GM21447 (cell line): ENCODE measurements at regions not wholly inside any gene's neighbourhood (a gene's known extent, or its start where the extent isn't known, plus 50 kb on each side); places are given as distances from the start of the nearest gene placed in this dataset.
"Not testable (repeated sequence)": the region's sequence is repeated elsewhere in the genome, so short reads cannot be mapped to it uniquely, and the experiment has no call there.

Source experiments
- ATAC-seq: cut with Tn5 transposase; IDR thresholded peaks from one replicate; pipeline ENCODE4 v1.9.1; 2021; ENCODE audit not compliant: unreplicated experiment

- no peak for ATAC-seq
Measured at GRCh38 chr4:34953145-34953799, 1291.0 kb downstream of the ARAP2 start.

DNA sequence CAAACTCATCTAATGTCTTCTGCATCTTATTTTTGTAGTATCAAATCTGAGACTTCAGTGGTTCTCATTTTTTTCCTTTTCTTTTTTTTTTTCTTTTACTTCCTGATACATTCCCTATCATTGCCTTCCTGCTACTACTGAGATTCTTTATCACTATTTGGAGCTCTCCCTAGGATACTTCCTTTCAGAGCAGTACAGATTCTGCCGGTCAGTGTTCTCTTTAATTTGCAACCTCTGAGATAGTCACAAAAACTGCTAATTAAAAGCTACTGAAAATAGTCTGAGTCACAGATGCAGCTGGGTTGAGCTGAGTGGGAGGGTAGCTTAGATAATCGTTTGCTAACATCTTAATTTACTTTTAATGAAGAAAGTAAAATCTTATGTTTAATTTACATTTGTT, 1279.7 kb downstream of the ARAP2 start:
- no peak for ATAC-seq

- no peak for ATAC-seq
Measured at GRCh38 chr4:34972189-34972588, 1272.1 kb downstream of the ARAP2 start.

DNA sequence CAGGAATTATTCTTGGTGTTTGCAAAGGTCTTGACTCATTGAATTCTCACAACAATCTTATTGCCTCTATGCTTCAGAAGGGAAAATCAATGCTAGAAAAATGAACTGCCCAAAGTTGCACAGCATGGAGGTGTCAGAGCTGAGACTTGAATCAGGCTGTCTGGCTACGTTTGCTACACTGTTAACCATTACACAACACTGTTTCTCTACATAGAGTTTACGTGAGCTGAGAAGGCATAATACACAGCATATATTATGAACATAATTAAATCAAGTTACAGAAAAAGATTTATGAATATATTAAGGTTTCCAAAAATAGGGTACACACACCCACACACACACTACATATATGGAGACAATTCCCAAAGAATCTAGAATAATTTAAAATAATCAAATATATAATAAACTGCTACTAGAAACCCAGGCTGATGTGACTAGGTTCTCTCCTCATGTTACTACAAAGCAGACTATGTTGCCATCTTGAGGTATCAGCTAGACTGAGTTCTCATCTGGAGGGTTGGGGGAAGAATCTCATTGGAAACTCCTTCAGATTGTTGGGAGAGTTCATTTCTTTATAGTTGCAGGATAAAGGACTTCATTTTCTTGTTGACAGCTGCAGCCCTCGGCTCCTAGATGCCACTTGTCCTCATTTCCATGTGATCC, 1270.5 kb downstream of the ARAP2 start:
- ATAC-seq = no peak

GRCh38 chr4:34974313-34974680, 1270.0 kb downstream of the ARAP2 start:
- ATAC-seq = no peak

GRCh38 chr4:35021222-35021621, 1223.1 kb downstream of the ARAP2 start:
- ATAC-seq = not testable (repeated sequence)

- ATAC-seq = no peak
Measured at GRCh38 chr4:35025152-35025834, 1219.0 kb downstream of the ARAP2 start.

- ATAC-seq = no peak
Measured at GRCh38 chr4:35038079-35038805, 1206.1 kb downstream of the ARAP2 start.

- ATAC-seq = no peak
Measured at GRCh38 chr4:35038845-35039244, 1205.5 kb downstream of the ARAP2 start.

DNA sequence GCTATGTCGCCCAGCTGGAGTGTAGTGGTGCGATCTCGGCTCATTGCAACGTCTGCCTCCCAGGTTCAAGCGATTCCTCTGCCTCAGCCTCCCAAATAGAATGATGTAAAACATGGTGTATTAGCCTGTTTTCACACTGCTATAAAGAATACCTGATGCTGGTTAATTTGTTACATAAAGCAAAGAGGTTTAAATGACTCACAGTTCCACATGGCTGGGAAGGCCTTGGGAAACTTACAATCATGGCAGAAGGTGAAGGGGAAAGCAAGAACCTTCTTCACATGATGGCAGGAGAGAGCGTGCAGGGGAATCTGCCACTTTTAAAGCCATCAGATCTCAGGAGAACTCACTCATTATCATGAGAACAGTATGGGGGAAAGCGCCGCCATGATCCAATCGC, 1191.8 kb downstream of the ARAP2 start:
- ATAC-seq = no peak

GRCh38 chr4:35063031-35063570, 1181.2 kb downstream of the ARAP2 start:
- ATAC-seq = no peak

DNA sequence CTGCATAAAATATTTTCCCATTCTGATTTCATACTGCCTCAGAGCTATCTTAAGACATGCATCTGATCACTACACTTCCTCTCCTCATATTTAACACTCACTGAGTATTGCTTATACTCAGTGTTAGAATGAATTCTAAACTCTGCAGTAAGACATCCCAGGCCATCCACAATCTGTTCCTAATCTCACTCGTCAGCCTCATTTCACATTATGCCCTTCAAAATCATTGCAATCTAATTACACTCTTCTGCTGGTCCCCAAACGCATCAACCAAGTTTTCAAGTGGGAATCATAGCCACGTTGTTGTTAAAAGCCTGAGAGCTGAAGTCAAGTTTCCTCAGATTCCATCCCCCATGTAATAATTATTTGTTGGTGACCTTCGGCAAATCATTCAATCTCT, 1177.9 kb downstream of the ARAP2 start:
- no peak for ATAC-seq

DNA sequence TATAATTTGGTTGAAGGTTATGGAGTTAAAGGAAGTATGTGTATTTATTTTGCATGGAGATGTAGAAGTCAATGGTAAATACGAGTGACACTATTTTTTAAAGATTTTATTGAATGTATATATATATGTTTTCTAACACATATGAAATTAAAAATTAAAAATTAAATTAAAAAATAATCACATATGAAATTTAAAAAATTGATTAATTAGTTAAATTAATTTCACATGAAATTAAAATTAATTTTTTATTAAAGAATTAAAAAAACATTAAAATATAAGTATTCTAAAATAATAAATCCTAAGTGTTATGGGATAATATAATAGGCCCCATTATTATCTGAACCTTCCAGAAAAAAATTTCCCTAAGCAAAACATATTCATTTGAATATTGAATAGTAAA, 1163.5 kb downstream of the ARAP2 start:
- no peak for ATAC-seq

DNA sequence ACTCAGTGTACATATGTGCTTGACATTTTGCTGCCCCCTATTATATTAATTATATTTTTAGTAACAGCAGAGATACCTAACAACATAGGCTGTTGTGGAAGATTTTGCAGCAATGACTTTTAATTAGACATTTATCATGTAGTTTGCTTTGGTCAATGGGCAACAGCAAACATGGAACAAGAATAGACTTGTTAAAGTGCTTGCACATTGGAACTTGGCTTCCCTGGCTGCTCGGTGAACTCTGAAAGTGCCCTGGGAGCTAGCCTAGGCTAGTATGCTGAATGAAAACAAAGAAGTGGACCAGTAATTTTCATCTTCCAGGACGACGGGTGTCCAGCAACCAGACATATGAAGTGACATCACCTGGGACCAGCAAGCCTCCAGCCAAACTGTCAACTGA, 1157.1 kb downstream of the ARAP2 start:
- ATAC-seq = no peak

DNA sequence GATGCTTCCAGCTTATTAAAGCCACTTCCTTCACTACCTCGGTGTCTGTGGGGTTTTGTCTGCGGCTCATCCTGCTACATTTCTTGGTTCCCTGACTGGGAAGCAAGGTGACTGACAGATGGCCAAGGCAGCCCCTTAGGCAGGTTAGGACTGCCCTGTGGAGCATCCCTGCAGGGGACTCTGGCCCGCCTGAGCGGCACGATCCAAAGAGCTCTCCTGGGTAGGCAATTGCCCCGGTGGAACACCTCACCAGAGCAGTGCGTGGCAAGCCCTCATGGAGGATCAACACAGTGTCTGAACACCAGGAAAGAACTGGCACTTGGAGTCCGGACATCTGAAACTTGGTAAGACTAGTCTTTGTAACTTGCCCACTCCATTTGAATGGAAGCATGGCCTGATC, 1143.4 kb downstream of the ARAP2 start:
- no peak for ATAC-seq

DNA sequence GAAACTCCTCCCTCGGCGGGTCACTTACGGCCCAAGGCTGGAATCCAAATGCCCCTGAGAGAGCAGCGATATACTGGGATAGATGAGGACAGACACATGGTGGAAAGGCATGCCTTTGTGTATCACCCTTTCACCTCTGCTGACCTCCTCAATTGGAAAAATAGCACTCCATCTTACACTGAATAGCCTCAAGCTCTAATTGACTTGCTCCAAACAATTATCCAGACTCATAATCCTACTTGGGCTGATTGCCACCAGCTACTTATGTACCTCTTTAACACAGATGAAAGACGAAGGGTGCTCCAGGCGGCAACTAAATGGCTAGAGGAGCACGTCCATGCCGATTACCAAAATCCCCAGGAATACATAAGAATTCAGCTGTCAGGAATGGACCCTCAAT, 1142.2 kb downstream of the ARAP2 start:
- ATAC-seq = no peak

DNA sequence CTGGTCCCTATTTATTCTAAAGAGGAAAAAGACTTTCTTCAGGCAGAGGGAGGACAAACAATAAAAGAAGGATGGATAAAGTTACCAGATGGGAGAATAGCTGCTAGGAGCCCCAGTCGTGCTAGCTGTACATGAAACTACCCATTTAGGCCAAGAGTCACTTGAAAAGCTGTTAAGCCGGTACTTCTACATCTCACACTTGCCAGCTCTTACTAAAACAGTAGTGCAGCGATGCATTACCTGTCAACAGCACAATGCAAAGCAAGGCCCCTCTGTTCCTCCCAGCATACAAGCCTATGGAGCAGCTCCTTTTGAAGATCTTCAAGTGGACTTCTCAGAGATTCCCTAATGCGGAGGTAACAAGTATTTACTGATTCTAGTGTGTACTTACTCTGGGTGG, 1138.8 kb downstream of the ARAP2 start:
- ATAC-seq = no peak

GRCh38 chr4:35106091-35106734, 1138.1 kb downstream of the ARAP2 start:
- no peak for ATAC-seq

GRCh38 chr4:35124106-35124505, 1120.2 kb downstream of the ARAP2 start:
- ATAC-seq = no peak

DNA sequence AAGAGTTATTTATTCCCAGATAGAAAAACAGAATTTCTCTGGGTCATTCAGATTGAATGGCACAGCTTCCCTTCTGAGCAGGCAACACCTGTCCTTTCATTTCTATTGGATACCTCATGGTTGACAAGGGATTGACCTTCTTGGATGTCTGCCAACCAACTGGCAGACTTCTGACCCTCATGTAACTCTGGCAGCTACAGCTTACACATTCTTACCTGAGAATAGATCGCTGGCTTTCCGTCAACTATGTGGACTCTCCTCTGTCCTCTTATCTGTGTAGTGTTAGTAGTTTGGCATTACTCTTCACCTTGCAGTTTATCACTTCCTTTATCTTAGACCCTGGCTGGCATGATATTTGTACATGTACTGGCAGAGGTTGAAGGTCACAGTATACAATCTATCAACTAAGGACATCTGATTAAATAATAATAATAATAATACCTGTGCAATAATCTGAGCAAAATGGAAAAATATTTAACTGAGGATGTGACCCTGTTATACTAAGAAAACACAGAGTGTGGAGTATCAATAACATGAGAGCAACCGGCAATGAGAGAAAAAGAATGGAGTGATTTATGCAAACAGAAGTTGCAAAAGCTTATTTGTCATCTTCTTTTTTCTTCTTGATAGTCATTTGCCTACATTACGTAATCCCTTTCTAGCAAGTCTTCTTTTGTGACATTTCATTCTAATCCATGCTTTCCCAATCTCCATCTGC, 1118.2 kb downstream of the ARAP2 start:
- no peak for ATAC-seq
